Naive B cell (primary cell): ENCODE measurements at regions not wholly inside any gene's neighbourhood (a gene's known extent, or its start where the extent isn't known, plus 50 kb on each side); places are given as distances from the start of the nearest gene placed in this dataset.
"Not testable (repeated sequence)": the region's sequence is repeated elsewhere in the genome, so short reads cannot be mapped to it uniquely, and the experiment has no call there.

Experiments used
- ATAC-seq, 2 donors: fragments of 150-1000 bp; cut with Tn5 transposase; 2 replicates each; pipeline ENCODE4 v1.10.0; 2021; ENCODE audit warnings: low read depth in 2 of 2, mild to moderate bottlenecking in 2 of 2, moderate library complexity in 2 of 2
- DNase-seq: peaks from one replicate; pipeline ENCODE4 v3.0.0; 2022
- H3K27ac Mint-ChIP-seq, 6 donors: one replicate each; pipeline ENCODE4 v1.8.0; 2020 to 2022; ENCODE audit warnings: mild to moderate bottlenecking in 6 of 6, mixed read lengths in 6 of 6, moderate library complexity in 5 of 6, inconsistent platforms in 2 of 6
- H3K27me3 Mint-ChIP-seq, 3 donors: one replicate each; pipeline ENCODE4 v1.8.0; 2021 to 2022; ENCODE audit warnings: mixed read lengths in 3 of 3, mild to moderate bottlenecking in 1 of 3
- H3K36me3 Mint-ChIP-seq, 2 donors: one replicate each; pipeline ENCODE4 v1.8.0; 2020 to 2022; ENCODE audit warnings: mixed read lengths in 2 of 2, inconsistent platforms in 1 of 2, mild to moderate bottlenecking in 1 of 2
- H3K4me1 Mint-ChIP-seq, 3 donors: one replicate each; pipeline ENCODE4 v1.8.0; 2020 to 2022; ENCODE audit warnings: mixed read lengths in 3 of 3, inconsistent platforms in 1 of 3, mild to moderate bottlenecking in 1 of 3, moderate library complexity in 1 of 3
- H3K4me3 Mint-ChIP-seq, 8 donors: one replicate each; pipeline ENCODE4 v1.8.0; 2020 to 2022; ENCODE audit warnings: mild to moderate bottlenecking in 8 of 8, mixed read lengths in 8 of 8, moderate library complexity in 8 of 8, inconsistent platforms in 2 of 8
- H3K9me3 Mint-ChIP-seq, 7 donors: one replicate each; pipeline ENCODE4 v1.8.0; 2020 to 2022; ENCODE audit warnings: mixed read lengths in 7 of 7, mild to moderate bottlenecking in 5 of 7, inconsistent platforms in 2 of 7, moderate library complexity in 1 of 7

GRCh38 chr7:19561121-19561805 is 147.6 kb downstream of the POLR1F start:
- Mint-ChIP-seq H3K9me3 (peaks cover 0 to 8% (median 2%) of the 10 kb centered on the region in 7 donors), H3K36me3 (no peaks in the 10 kb centered on the region), H3K27me3 (no peaks in the 10 kb centered on the region), H3K4me1 (no peaks in the 10 kb centered on the region), H3K27ac (no peak overlapping the region), H3K4me3 (no peak overlapping the region)
- DNase-seq (no peak), ATAC-seq (no peak)

DNA sequence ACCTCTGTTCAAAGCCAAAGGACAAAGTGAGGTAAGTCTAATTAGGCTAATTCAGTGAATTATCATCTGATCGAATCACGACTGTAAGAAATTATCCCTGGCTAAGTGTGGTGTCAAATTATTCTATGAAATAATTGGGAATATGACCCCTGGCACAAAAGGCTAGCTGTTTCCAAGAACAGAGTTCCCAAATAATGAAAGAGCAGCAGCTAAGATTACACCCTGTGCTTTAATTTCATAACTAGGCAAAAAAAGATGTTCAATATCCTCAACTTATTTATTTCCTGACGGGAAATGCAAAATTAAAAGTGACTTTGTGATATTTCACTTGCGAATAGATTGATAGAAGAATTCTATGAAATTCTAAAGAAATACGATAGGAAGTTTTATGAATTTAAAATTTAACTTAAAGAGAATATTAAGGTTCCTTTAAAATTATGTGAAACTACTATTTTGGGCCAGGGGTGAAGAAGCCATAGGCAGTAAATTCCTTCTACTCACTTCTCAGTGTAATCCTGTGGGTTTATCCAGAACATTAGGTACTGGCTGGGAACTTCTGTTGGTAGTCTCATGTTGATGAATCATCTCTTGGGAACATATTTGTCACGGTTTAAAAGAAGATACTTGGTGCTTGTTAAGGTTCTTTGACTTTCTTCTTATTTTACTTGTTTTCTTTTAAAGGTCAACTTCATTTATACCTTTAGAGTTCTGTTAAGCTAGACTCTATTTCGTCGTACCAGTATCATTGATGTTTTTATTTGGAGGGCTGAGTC is 148.5 kb downstream of the POLR1F start:
- DNase-seq (no peak), ATAC-seq (no peak)
- Mint-ChIP-seq H3K27me3 (no peaks in the 10 kb centered on the region), H3K27ac (no peak overlapping the region), H3K9me3 (peaks cover 0 to 8% (median 0%) of the 10 kb centered on the region in 7 donors), H3K36me3 (no peaks in the 10 kb centered on the region), H3K4me1 (no peaks in the 10 kb centered on the region), H3K4me3 (no peak overlapping the region)

- Mint-ChIP-seq H3K4me3 (no peak overlapping the region), H3K27ac (no peak overlapping the region), H3K27me3 (no peaks in the 10 kb centered on the region), H3K4me1 (no peaks in the 10 kb centered on the region), H3K36me3 (no peaks in the 10 kb centered on the region), H3K9me3 (peaks cover 0 to 4% (median 0%) of the 10 kb centered on the region in 7 donors)
- no peak for DNase-seq
- no peak for ATAC-seq
These were observed 150.3 kb downstream of the POLR1F start for GRCh38 chr7:19558527-19558926.

- Mint-ChIP-seq H3K9me3 (peaks cover 0 to 4% (median 0%) of the 10 kb centered on the region in 7 donors), H3K27me3 (no peaks in the 10 kb centered on the region), H3K4me3 (no peak overlapping the region), H3K27ac (no peak overlapping the region), H3K4me1 (no peaks in the 10 kb centered on the region), H3K36me3 (no peaks in the 10 kb centered on the region)
- DNase-seq (no peak), ATAC-seq (no peak)
These were observed 150.9 kb downstream of the POLR1F start for GRCh38 chr7:19557726-19558465.

GRCh38 chr7:19554581-19554980 is 154.3 kb downstream of the POLR1F start:
- H3K9me3 Mint-ChIP-seq, result peaks cover 0 to 6% (median 2%) of the 10 kb centered on the region in 7 donors
- no peak for ATAC-seq
- H3K4me3 Mint-ChIP-seq, result no peak overlapping the region

GRCh38 chr7:19552576-19552975 is 156.3 kb downstream of the POLR1F start:
- Mint-ChIP-seq H3K9me3 (peaks cover 0 to 13% (median 4%) of the 10 kb centered on the region in 7 donors), H3K4me3 (no peak overlapping the region), H3K4me1 (no peaks in the 10 kb centered on the region), H3K27ac (no peak overlapping the region), H3K27me3 (no peaks in the 10 kb centered on the region), H3K36me3 (no peaks in the 10 kb centered on the region)
- ATAC-seq (no peak), DNase-seq (no peak)

More at GRCh38 chr7:19554581-19554980, 154.3 kb downstream of the POLR1F start:
- H3K36me3 Mint-ChIP-seq, result no peaks in the 10 kb centered on the region
- H3K4me1 Mint-ChIP-seq, result no peaks in the 10 kb centered on the region
- no peaks in the 10 kb centered on the region for H3K27me3 Mint-ChIP-seq
- H3K27ac Mint-ChIP-seq, result no peak overlapping the region
- DNase-seq, result no peak

DNA sequence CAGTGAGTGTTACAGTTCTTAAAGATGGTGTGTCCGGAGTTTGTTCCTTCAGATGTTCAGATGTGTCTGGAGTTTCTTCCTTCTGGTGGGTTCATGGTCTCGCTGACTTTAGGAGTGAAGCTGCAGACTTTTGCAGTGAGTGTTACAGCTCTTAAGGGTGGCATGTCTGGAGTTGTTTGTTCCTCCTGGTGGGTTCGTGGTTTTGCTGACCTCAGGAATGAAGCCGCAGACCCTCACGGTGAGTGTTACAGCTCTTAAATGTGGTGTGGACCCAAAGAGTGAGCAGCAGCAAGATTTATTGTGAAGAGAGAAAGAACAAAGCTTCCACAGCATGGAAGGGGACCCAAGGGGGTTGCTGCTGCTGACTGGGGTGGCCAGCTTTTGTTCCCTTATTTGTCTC is 159.6 kb downstream of the POLR1F start:
- H3K27me3 Mint-ChIP-seq, H3K4me3 Mint-ChIP-seq, H3K4me1 Mint-ChIP-seq, ATAC-seq, H3K27ac Mint-ChIP-seq, DNase-seq, H3K36me3 Mint-ChIP-seq: not testable (repeated sequence)
- peaks cover 5 to 37% (median 10%) of the 10 kb centered on the region in 7 donors for H3K9me3 Mint-ChIP-seq

GRCh38 chr7:19537942-19538401 is 170.9 kb downstream of the POLR1F start:
- H3K36me3 Mint-ChIP-seq, result no peaks in the 10 kb centered on the region
- H3K9me3 Mint-ChIP-seq, result peaks cover 0 to 14% (median 3%) of the 10 kb centered on the region in 7 donors
- H3K4me3 Mint-ChIP-seq, result no peak overlapping the region
- no peaks in the 10 kb centered on the region for H3K27me3 Mint-ChIP-seq
- DNase-seq (no peak), ATAC-seq (no peak)
- no peak overlapping the region for H3K27ac Mint-ChIP-seq
- no peaks in the 10 kb centered on the region for H3K4me1 Mint-ChIP-seq

GRCh38 chr7:19533266-19533665 is 175.6 kb downstream of the POLR1F start:
- Mint-ChIP-seq H3K9me3 (peaks cover 0 to 20% (median 0%) of the 10 kb centered on the region in 7 donors), H3K27ac (no peak overlapping the region), H3K4me1 (no peaks in the 10 kb centered on the region), H3K4me3 (no peak overlapping the region), H3K27me3 (no peaks in the 10 kb centered on the region), H3K36me3 (no peaks in the 10 kb centered on the region)
- ATAC-seq, result no peak
- no peak for DNase-seq

GRCh38 chr7:19530852-19531251 is 178.0 kb downstream of the POLR1F start:
- no peak overlapping the region for H3K27ac Mint-ChIP-seq
- DNase-seq, result no peak
- no peak for ATAC-seq
- peaks cover 0 to 20% (median 0%) of the 10 kb centered on the region in 7 donors for H3K9me3 Mint-ChIP-seq
- no peaks in the 10 kb centered on the region for H3K36me3 Mint-ChIP-seq
- no peak overlapping the region for H3K4me3 Mint-ChIP-seq
- no peaks in the 10 kb centered on the region for H3K27me3 Mint-ChIP-seq
- H3K4me1 Mint-ChIP-seq, result no peaks in the 10 kb centered on the region

DNA sequence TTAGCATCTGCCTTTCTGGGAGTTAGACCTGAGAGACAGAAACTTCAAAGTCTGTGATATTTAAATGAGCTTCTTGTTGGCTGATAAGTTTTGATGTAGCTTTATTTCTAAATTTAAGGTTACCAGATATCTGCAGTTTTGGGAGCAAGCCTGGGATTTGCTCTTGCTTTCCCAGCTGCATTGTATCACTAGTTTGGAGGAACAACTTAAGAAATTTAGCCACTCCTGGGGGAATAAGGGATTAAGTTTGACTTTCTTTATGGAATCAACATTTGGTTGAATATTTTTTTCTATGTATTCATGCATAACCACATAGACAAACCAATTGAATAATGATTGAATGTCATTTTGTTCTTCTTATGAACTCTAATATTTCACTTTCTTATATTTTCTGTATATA is 178.6 kb downstream of the POLR1F start:
- Mint-ChIP-seq H3K27me3 (no peaks in the 10 kb centered on the region), H3K27ac (no peak overlapping the region)

DNA sequence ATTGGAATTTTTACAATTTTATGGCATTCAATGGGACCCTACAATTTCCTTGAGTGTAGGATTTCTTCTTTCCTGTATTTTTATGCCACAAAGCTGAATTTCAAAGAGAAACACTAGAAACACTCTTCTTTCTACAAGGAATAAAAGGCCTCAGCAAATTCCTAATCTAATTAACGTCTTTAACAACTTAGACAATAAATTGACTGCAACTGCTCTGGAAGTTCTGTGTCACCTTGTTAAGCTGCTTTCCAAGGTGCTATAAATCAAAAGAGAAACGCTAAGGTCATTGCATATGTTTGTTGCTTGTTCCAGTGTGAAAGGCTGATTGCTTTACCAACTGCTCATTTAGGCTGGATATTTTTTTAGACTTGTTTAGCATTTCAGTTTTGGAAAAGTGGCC is 182.2 kb downstream of the POLR1F start:
- ATAC-seq (no peak), DNase-seq (no peak)
- no peaks in the 10 kb centered on the region for H3K27me3 Mint-ChIP-seq
- H3K9me3 Mint-ChIP-seq, result no peaks in the 10 kb centered on the region
- no peaks in the 10 kb centered on the region for H3K4me1 Mint-ChIP-seq
- H3K4me3 Mint-ChIP-seq, result no peak overlapping the region
- H3K27ac Mint-ChIP-seq, result no peak overlapping the region
- no peaks in the 10 kb centered on the region for H3K36me3 Mint-ChIP-seq

More for the DNA sequence above, 178.6 kb downstream of the POLR1F start:
- ATAC-seq (no peak), DNase-seq (no peak)
- no peak overlapping the region for H3K4me3 Mint-ChIP-seq
- H3K36me3 Mint-ChIP-seq, result no peaks in the 10 kb centered on the region
- H3K9me3 Mint-ChIP-seq, result peaks cover 0 to 20% (median 0%) of the 10 kb centered on the region in 7 donors
- H3K4me1 Mint-ChIP-seq, result no peaks in the 10 kb centered on the region

DNA sequence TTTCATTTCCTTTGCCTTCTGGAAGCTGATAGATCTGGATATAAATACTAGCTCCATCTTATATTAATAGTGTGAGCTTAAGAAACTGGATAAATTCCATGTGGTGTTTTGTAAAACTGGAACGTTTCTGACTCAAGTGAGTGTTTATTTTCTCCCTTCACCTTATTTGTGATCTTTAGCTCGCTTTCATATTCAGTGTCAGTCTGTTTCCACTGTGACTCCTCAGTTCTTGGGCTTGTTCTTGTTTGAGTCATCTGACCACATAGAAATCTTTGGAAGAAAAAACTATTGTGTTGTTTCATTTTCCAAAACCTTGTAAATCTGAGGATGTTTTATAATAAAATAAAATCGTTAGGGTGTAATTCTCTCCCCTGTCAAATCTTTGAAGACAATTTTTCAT is 186.4 kb downstream of the POLR1F start:
- no peaks in the 10 kb centered on the region for H3K36me3 Mint-ChIP-seq
- no peak for ATAC-seq
- no peak for DNase-seq
- H3K27ac Mint-ChIP-seq, result no peak overlapping the region
- no peak overlapping the region for H3K4me3 Mint-ChIP-seq
- H3K4me1 Mint-ChIP-seq, result no peaks in the 10 kb centered on the region
- H3K9me3 Mint-ChIP-seq, result peaks cover 0 to 7% (median 0%) of the 10 kb centered on the region in 7 donors
- no peaks in the 10 kb centered on the region for H3K27me3 Mint-ChIP-seq
